AG10803 (cell line): ENCODE measurements at regions not wholly inside any gene's neighbourhood (a gene's known extent, or its start where the extent isn't known, plus 50 kb on each side); places are given as distances from the start of the nearest gene placed in this dataset.

Source experiments
- DNase-seq: peaks from one replicate; pipeline ENCODE4 v3.0.0; 2010; ENCODE audit warnings: low read depth
- H3K4me3 ChIP-seq: 2 replicates; pipeline ENCODE4 v1.5.1; 2011; ENCODE audit warnings: mild to moderate bottlenecking, low read length, control low read depth
- TF ChIP-seq, protein P1 (sequence below): conservative IDR thresholded peaks from 2 replicates; pipeline ENCODE4 v1.5.1; 2011; ENCODE audit warnings: mild to moderate bottlenecking, low read length, control low read depth, inconsistent platforms

DNA sequence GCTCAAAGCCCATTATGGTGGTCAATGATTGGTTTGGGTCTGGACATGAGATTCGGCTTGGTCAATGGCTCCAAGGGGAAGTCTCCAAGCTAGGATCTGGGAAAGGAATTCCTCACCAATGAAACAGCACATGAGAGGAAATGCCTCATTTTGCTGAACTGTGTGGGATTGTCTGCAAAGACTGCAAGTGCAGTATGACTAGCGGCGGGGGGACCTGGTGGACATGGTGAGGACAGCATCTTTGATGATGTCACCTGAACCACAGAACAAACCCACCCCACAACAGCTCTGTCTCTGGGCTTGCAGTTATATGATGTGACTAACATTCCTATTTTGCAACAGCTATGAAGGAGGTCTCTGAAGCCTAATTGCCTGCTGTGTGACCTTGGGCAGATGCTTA is 50.6 kb upstream of the NKD1 start:
- TF ChIP-seq, protein P1, sequence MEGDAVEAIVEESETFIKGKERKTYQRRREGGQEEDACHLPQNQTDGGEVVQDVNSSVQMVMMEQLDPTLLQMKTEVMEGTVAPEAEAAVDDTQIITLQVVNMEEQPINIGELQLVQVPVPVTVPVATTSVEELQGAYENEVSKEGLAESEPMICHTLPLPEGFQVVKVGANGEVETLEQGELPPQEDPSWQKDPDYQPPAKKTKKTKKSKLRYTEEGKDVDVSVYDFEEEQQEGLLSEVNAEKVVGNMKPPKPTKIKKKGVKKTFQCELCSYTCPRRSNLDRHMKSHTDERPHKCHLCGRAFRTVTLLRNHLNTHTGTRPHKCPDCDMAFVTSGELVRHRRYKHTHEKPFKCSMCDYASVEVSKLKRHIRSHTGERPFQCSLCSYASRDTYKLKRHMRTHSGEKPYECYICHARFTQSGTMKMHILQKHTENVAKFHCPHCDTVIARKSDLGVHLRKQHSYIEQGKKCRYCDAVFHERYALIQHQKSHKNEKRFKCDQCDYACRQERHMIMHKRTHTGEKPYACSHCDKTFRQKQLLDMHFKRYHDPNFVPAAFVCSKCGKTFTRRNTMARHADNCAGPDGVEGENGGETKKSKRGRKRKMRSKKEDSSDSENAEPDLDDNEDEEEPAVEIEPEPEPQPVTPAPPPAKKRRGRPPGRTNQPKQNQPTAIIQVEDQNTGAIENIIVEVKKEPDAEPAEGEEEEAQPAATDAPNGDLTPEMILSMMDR = 0 out of 2 replicates have a peak, but pooled peaks have one; percentile 12
- H3K4me3 ChIP-seq = no peak overlapping the region
- DNase-seq = peak; percentile 77

DNA sequence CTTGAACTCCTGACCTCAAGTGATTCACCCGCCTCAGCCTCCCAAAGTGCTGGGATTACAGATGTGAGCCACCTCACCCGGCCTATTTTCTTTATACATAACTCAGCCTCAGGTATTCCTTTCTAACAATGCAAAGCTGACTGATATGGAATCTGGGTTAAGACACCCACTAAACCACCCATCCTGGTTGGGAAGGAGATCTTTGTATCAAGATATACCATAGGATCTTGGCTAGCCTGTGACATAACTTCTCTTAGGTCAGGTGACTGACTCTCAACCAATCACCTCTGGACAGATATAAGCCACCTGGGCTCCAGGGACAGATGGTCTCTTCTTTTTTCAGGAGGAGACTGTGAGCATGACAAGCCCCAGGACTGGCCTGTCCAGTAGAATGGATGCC is 51.2 kb upstream of the NKD1 start:
- TF ChIP-seq, protein P1 = no peak
- no peak for DNase-seq
- no peak overlapping the region for H3K4me3 ChIP-seq

DNA sequence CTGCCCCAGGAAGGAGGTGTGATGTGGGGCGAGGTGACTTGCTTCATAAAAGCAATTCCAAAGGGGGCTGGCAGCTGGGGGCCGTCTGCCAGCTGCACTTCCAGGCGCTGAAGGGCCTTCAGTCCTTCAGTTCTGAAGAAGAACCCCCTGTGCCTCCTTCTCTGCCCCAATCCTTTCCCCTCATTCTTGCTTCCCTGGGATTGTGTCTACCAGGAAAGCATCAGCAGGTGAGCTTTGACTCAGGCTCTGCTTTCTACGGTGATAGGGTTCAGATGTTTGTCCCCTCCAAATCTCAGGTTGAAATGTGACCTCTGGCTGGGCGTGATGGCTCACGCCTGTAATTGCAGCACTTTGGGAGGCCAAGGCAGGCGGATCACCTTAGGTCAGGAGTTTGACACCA is 52.5 kb upstream of the NKD1 start:
- TF ChIP-seq, protein P1 = no peak
- H3K4me3 ChIP-seq = no peak overlapping the region
- DNase-seq = no peak

DNA sequence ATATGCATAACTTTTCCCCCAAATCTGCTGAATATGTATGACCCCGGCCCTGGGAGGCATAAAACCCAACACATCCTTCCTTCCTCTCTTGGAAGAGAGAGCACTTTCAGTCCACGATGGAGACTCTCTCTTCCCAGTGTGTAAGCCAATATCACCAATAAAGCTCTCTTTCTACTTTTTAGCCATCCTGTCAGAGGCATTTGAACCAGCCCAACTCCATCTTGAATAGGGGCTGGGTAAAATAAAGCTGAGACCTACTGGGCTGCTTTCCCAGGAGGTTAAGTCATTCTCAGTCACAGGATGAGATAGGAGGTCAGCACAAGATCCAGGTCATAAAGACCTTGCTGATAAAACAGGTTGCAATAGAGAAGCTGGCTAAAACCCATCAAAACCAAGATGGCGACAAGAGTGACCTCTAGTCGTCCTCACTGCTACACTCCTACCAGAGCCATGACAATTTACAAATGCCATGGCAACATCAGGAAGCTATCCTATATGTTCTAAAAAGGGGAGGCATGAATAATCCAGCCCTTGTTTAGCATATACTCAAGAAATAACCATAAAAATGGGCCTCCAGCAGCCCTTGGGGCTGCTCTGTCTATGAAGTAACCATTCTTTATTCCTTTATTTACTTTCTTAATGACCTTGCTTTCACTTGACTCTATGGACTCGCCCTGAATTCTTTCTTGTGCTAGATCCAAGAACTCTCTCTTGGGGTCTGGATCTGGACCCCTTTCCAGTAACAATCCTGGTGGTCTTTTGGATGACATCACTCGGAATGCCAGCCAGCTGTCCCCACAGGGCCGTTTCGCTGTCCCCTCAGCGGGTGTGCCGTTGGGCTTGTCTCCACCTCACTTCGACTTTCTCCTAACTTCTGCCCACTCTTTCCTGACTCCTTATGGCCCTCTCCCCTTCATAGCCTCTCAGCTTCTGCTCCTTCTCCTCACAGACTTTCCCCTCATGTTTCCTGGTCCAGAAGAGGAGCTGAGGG is 53.4 kb upstream of the NKD1 start:
- DNase-seq = no peak
- TF ChIP-seq, protein P1 = no peak
- H3K4me3 ChIP-seq = no peak overlapping the region

DNA sequence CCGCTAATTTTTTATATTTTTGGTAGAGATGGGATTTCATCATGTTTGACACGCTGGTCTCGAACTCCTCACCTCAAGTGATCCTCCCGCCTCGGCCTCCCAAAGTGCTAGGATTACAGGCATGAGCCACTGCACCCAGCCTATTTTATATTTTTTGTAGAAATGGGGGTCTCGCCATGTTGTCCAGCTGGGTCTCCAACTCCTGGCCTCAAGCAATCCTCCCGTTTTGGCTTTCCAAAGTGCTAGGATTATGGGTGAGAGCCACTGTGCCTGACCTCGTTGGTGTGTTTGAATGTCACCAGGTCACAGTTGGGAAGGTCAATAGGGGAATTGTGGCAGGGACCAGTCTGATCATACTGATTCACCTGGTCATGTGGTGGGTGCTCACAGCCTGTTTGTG is 56.7 kb upstream of the NKD1 start:
- no peak for DNase-seq
- TF ChIP-seq, protein P1 = no peak
- H3K4me3 ChIP-seq = no peak overlapping the region

DNA sequence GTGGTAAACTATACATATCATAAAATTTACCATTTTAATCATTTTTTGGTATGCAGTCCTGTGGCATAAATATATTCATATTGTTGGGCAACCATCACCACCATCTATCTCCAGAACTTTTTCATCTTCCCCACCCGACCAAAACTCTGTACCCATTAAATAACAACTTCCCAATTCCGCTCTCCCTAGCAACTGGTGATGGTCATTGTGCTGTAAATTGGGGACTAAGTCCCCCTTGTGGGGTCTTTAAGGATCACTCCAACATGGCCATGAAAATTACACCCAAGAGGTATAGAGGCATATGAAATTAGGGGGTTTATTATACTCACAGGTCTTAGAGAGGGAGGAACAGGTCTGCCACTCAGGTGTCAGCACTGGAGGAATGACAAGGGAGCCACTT is 57.4 kb upstream of the NKD1 start:
- TF ChIP-seq, protein P1 = no peak

DNA sequence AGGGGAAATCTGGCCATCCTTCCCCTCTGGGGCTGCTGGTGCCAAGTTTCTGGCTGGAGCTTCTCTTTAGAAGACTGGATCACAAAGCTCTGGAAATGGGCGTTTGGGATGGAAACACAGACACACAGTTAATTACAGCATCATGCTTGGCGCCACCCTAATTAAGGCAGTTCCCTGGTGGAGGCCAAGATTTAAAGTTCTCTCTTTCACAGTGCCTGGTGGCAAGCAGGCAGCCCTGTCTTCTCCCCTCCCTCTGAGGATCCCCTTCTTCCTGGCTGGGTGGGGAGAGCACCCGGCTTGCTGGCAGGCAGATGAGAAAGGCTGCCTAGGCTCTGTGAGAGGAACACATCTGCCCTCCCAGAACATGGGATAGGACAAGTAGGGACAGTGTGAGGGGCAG is 59.0 kb upstream of the NKD1 start:
- H3K4me3 ChIP-seq = no peak overlapping the region
- TF ChIP-seq, protein P1 = no peak
- no peak for DNase-seq

More for the DNA sequence above, 57.4 kb upstream of the NKD1 start:
- H3K4me3 ChIP-seq = no peak overlapping the region
- no peak for DNase-seq
